GM19351 (cell line): ENCODE measurements at regions not wholly inside any gene's neighbourhood (a gene's known extent, or its start where the extent isn't known, plus 50 kb on each side); places are given as distances from the start of the nearest gene placed in this dataset.

Source experiments
- ATAC-seq: cut with Tn5 transposase; IDR thresholded peaks from one replicate; pipeline ENCODE4 v1.9.1; 2021; ENCODE audit warnings: mild to moderate bottlenecking, moderate library complexity; ENCODE audit not compliant: unreplicated experiment

DNA sequence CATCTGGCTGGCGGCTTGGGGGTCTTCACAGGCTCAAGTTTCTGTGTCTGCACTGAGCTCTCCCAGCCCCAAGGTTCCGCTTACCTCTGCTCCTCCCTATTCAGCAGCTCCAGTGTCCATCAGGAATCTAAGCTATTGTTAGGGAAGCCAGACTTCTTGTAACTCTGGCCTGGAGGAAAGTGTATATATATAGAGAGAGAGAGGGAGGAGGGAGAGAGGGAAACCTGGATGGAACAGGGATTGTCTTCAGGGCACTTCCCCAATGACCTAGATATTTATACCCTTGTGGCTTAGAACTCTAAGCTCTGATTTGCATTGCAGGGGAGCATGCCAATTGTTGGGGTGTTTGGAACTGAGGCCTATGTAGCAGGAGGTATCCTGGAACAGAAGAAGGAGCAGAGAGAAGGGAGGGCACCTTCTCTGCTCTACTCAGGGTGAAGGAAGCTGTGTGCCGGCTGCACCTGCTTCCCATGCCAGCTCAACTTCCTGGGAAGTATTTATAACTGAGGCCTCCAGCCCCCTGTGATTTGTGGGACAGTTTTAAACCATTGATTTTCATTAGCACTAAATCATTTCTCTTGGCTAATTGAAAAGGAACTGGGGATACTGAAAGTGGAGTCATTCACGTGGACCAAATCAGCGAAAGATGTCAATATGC lies 70.9 kb downstream of the NAV1 start:
- ATAC-seq: no peak

- no peak for ATAC-seq
Observed at GRCh38 chr1:201610858-201611257, 71.9 kb downstream of the NAV1 start.

DNA sequence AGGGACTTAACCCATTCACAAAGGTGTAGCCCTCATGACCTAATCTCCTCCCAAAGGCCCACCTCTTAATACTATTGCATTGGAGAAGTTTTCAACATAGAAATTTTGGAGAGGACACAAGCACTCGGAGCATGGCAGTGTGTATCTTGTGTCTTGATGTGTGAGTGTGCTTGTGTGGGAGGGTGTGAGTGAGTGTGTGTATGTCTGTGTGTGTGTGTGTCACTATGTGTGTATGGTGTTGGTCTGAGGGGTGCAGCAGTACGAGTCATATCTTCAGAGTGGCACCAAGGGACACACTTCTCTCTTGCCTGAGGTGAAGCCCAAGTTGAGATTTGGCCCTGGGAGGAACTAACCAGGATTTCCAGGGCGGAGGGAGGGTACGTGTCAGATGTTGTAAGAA lies 73.7 kb downstream of the NAV1 start:
- ATAC-seq: no peak

GRCh38 chr1:201614262-201615015 lies 75.5 kb downstream of the NAV1 start:
- ATAC-seq: no peak

- ATAC-seq: no peak
Observed at GRCh38 chr1:201617157-201617556, 78.2 kb downstream of the NAV1 start.

DNA sequence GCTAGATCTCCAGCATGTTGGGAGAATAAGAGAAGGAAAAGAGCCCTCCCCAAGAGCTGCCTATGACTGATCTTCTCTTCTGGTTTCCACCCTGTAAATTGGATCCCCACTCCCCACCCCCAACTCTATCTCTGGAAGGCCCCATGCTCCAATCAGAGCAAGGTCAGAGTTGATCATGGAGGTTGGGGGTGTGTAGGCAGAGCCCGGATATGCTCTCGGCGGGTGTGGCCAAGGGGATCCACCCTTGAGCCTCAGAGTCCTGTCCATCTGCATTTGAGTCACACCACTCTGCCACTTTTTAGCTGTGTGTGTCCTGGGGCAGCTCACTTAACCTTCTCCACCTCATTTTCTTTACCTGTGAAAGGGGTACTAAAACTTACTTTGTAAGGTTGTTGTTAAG lies 79.5 kb downstream of the NAV1 start:
- no peak for ATAC-seq

DNA sequence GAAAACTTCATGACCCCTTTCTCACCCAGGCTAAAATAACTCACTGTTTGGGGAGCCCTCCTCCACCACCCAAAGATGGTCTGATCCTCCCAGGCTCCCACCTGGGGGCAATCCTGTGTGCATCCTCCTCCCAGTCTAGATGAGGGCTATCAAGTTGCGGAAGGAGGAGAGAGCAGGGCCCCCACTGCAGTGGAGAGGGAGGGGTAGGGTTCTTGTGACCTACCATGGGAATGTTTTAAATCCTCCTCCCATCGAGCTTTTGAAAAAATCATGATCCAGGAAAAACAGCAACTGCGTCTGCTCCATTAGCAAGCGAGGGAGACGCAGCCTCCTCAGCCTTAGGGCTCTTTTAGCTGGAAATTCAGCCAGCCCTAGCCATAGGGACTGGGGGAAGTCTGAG lies 80.0 kb downstream of the NAV1 start:
- ATAC-seq: no peak

DNA sequence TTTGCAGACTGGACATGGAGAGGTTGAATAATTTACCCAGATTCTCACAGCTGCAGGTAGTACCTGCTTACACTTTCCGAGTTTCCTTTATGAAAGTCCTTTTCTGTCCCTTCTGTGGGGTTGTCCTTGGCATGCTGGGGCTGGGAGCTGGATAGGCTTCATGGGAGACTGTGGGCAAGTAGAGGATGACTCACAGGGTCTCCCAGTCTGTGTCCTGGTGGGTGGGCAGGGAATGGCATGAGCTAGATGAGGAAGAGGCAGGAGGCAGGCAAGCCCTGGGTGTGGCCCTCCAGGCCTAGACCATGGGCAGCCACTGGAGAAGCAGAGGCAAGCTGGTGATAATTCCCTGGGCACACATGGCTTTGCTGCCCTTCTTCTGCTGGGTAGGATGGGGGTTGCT lies 80.6 kb downstream of the NAV1 start:
- ATAC-seq: no peak

- no peak for ATAC-seq
Observed at GRCh38 chr1:201622353-201622752, 83.4 kb downstream of the NAV1 start.

DNA sequence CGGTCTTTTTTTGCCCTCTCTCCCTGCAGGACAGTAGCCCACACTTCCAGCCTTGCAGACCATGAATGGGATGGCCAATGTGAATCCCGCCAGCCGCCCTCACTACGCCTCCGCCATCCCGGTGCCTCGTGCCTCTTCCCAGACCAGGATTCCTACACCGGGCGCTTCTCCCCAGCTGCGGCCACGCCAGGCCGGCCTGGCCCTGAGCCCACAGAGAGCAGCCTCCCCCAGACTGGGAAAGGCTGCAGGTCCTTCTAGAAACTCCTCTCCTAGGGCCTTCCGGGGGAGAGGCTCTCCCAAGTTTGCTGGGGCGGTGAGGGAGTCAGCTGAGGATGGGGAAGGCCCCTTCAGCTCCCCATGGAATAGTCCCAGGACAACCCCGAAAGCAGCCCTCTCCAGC lies 83.9 kb downstream of the NAV1 start:
- ATAC-seq: no peak

GRCh38 chr1:201624741-201625225 lies 85.9 kb downstream of the NAV1 start:
- ATAC-seq: no peak

- no peak for ATAC-seq
Observed at GRCh38 chr1:201625226-201625761, 86.4 kb downstream of the NAV1 start.

- no peak for ATAC-seq
Observed at GRCh38 chr1:201625851-201626251, 86.9 kb downstream of the NAV1 start.

GRCh38 chr1:201626629-201627275 lies 87.8 kb downstream of the NAV1 start:
- no peak for ATAC-seq

- ATAC-seq: no peak
Observed at GRCh38 chr1:201628490-201628889, 89.6 kb downstream of the NAV1 start.

DNA sequence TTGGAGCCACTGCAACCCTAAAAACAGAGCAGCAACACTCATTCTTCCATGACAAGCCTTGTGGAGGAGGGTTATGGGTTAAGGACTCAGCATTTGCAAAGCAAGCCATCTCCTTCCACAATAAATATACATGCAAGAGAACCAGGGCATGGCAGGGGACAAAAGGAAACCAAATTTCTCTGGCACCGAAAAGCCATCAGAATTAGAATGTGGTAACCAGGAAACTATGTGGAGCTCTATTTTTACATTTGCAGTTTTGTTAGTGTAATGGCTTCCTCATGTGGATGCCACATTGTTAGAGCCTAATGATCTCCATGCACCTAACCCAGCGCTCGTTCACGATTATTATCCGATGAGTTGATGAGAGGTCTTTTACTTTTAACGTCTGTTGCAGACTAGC lies 91.7 kb downstream of the NAV1 start:
- ATAC-seq: no peak

- ATAC-seq: no peak
Observed at GRCh38 chr1:201631037-201631436, 92.1 kb downstream of the NAV1 start.

DNA sequence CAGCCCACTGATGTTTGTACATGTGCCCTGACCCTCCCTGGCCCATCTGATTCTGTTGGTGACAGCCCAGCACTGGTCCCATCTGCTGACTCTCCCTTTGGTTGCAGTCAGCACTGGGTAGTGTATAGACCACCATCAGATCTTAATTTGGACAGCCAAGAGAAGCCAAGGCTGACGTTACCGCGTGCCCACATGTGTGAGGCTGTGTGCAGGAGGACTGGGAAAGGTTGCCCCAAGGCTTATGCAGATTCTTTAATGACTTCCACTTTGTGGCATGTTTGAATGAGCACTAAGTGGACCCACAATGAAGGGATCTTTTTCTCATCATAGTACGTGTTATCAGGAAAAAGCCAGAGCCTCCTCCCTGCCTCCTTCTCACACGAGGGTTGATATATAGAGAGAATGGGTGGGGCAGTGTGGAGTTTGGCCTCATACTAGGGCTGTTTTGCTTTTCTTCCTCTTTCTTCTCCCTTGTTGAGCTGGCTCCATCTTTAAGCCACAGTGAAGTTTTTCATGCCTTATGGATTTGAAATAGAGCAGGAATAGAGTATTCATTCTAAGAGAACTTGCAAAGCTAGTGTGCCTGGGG lies 93.5 kb downstream of the NAV1 start:
- no peak for ATAC-seq

DNA sequence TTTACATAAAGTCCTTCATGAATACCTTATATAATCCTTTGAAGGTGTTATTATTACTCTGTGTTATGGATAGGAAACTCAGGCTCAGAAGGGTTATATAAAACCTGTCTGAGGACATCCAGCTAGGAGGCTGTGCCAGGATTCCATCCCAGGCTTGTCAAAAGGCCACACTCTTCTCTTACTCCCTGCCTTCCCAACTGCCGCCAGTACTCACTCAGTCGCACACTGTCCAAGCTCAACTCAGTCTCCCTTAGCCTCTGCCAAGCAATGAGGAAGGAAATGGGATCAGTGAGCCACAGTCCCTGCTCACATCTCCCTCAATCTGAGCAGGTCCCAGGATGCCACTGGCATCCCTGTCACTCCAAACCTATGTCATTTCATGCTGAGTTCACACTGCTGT lies 94.4 kb downstream of the NAV1 start:
- ATAC-seq: no peak

- ATAC-seq: no peak
Observed at GRCh38 chr1:201633811-201634210, 94.9 kb downstream of the NAV1 start.

- no peak for ATAC-seq
Observed at GRCh38 chr1:201634261-201634660, 95.3 kb downstream of the NAV1 start.
